ENCODE measurements at regions not wholly inside any gene's neighbourhood (a gene's known extent, or its start where the extent isn't known, plus 50 kb on each side); places are given as distances from the start of the nearest gene placed in this dataset.
"Not testable (repeated sequence)": the region's sequence is repeated elsewhere in the genome, so short reads cannot be mapped to it uniquely, and the experiment has no call there.

GRCh38 chrY:21033363-21033762, 277.5 kb downstream of the RPS4Y2 start:
- DNase-seq (ENCODE audit: low read depth) = no peak

DNA sequence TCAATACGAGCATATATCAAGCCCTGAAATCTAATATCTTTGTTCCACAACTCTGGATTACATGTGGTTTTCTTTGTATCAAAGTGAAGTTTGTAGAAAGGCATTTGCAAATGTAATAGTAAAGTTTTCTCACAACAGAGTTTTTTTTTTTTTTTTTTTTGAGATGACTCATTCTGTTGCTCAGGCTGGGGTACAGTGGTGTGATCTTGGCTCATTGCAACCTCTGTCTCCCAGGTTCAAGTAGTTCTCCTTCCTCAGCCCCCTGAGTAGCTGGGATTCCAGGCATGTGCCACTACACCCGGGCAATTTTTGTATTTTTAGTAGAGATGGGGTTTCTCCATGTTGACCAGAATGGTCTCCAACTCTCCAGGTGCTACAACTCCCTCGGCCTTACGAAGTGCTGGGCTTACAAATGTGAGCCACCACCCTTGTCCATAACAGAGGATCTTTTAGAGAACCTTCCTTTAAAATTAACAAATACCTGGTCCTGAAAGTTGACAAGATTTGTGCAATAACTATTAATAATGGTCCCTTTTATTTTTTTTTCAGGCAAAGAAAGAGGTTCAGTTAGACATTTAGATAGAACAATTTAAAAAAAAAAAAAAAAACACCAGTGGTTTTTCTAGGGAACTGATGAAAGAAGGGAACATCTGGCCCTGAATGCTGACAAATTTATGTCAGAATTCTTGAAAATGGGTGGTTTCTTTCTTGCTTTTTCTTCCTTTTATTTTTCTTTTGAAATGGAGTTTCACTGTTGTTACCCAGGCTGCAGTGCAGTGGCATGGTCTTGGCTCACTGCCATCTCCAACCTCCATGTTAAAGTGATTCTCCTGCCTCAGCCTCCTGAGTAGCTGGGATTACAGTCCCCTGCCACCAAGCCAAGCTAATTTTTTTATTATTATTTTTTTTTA, 278.5 kb downstream of the RPS4Y2 start:
- no peak for DNase-seq (ENCODE audit: low read depth)

- DNase-seq (ENCODE audit: low read depth) = not testable (repeated sequence)
Observed at GRCh38 chrY:21037398-21037797, 281.5 kb downstream of the RPS4Y2 start.

GRCh38 chrY:21039811-21040210, 283.9 kb downstream of the RPS4Y2 start:
- DNase-seq (ENCODE audit: low read depth) = no peak

DNA sequence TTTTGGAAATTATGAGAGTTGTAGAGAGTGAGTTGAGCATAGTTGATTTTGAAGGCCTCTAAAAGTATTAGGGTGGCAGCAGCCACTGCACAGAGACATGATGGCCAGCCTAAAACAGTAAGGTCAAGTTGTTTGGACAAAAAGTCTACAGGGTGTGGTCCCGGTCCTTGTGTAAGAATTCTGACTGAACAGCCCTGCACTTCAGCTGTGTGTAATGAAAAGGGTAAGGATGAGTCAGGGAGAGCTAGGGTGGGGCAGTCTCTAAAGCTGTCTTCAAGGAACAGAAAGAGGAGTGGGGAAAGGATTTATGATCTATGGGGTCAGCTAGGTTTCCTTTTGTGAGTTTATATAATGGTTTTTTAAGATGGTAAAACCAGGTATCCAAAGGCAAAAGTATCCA, 284.8 kb downstream of the RPS4Y2 start:
- not testable (repeated sequence) for DNase-seq (ENCODE audit: low read depth)

DNA sequence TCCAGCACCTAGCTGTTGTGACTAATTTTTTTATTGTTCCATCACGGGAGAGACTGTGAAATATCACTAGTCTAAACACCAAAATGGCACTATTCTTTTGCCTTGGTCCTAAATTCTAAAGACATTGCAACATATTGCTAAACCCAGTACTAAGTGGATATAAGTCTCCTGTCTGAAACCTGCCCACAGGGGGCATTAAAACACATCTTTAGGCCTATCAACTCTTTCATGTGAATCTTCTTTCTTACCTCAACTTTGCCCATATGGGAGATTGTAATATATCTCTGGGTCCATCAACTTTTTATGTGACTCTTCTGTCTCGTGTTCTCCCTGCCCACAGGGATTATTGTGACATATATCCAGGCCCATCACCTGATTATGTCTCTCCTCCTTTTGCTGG, 317.2 kb downstream of the RPS4Y2 start:
- DNase-seq (ENCODE audit: low read depth) = no peak

DNA sequence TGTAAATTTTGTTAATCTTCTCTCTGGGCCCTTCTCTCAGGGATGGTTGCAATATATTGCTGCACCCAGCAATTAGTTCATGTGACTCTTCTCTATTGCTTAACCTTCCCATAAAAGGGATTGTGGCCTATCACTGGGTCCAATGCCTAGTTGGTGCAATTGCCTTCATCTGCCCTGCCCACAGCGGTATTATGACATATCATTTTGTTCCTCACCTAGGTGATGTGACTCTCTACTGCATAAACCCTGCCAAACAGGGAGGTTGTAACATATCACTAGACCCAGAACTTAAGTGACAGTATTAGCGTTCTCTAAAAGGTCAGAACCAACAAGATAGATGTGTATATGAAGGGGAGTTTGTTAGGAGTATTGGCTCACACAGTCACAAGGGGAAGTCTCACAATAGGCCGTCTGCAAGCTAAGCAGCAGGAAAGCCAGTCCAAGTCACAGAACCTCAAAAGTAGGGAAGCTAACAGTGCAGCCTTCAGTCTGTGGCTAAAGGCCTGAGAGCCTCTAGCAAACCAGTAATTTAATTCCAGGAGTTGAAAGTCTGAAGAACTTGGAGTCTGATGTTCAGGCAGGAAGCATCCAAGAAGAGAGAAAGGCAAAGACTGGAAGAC, 317.8 kb downstream of the RPS4Y2 start:
- DNase-seq (ENCODE audit: low read depth) = no peak

DNA sequence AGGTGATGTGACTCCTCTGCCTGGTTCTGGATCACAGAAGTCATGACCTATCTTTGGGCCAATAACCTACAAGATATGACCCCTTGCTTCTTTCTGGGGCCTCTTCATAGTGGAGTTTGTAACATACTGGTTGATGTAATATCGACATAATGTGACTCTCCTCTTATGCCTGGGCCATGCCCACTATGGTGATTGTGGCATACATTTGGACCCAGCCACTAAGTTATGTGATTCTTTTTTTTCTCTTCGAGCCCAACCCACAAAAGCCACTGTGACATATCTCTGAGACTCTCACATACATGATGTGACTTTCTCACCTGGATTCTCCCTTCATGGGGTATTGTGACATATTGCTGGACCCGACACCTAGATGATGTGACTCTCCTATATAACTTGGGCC, 319.8 kb downstream of the RPS4Y2 start:
- DNase-seq (ENCODE audit: low read depth) = no peak

DNA sequence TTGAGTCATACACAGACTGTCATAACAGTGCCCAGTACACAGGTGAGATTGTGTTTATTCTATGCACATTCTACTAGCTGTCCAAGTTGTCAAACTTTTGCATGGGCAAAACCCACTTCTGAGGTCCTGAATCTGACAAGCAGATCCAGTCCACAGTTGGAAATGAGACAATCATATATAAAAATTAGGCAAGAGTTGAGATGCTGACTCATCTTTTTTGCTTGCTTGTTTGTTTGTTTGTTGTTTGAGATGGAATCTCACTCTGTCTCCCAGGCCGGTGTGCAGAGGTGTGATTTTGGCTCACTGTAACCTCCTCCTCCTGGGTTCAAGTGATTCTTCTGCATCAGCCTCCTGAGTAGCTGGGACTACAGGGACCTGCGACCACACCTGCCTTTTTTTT, 323.8 kb downstream of the RPS4Y2 start:
- DNase-seq (ENCODE audit: low read depth) = no peak

DNA sequence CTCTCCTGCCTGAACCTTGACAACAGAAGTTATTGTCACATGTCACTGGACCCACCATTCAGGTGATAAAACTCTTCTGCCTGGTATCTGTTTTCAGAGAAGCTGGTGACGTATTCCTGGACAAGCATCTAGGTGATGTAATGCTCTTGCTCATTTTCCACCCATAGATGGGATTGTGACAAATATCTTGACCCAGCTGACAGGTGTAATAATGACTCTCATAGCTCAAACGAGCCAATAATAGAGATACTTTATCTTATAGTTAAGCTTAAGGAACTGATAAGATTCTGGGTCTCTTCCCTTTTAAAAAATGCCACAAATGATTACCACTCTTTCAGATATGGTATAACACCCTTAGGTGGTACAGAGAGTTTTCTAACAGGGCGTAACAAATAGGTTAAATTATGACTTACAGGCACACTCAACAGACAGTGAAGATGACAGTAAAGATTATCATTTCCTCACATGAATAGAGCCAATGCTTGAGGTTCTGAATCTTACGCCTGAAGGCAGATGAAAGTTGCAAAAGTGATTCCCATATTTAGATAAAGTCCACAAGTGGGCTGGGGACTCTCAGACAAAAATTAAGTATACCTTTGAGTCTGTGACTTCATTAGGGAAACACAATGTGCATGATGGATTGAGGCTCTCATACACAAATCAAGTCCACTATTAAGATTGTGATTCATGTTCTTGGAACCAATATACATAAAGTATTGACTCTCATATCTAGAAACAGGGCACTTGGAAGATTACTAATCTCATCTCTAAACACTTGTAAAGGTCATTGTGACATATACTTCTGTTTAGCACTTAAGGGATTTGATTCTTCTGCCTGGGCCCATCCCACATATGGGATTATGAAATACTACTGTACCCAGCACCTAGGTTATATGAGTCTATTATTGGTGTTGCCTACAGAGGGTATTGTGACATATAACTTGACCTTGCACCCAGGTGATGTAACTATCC, 326.0 kb downstream of the RPS4Y2 start:
- DNase-seq (ENCODE audit: low read depth) = no peak

GRCh38 chrY:21082639-21083038, 326.7 kb downstream of the RPS4Y2 start:
- no peak for DNase-seq (ENCODE audit: low read depth)

GRCh38 chrY:21091909-21092308, 336.0 kb downstream of the RPS4Y2 start:
- no peak for DNase-seq (ENCODE audit: low read depth)

DNA sequence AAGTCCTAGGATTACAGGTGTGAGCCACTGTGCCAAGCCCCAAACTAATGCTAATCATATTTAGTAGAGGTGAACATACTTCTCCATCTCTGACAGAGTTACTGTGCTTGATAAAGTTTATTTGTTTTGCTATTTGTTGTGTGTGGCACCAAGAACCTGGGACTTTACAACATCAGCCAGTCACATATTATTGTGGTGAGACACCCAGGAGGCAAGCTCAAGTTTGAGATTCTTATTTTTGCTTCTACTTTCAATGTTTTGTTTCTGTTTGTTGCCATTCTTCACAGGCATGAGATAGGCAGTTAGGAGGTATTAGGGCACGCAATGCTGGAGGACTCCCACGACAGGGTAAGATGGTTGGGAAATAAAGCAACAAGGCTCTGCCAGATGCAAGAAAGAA, 346.6 kb downstream of the RPS4Y2 start:
- no peak for DNase-seq (ENCODE audit: low read depth)

GRCh38 chrY:21103885-21104284, 348.0 kb downstream of the RPS4Y2 start:
- DNase-seq (ENCODE audit: low read depth) = no peak

- DNase-seq (ENCODE audit: low read depth) = no peak
Observed at GRCh38 chrY:21105529-21105928, 349.6 kb downstream of the RPS4Y2 start.

DNA sequence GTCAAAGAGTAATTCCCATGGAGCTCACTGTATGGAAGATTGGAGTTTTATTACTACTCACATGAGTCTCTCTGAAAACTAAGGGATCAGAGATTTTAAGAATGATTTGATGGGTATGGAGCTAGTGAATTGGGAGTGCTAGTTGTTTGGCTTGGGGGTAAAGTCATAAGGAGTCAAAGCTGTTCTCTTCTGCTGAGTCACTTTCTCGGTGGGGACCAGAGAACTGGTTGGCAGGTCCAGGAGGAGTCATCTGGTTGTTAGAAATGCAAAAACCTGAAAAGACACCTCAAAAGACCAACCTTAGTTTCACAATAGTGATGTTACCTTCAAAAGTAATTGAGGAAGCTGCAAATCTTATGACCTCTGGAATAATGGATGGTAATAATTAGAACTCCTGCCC, 355.4 kb downstream of the RPS4Y2 start:
- DNase-seq (ENCODE audit: low read depth) = no peak

GRCh38 chrY:21121065-21121464, 365.2 kb downstream of the RPS4Y2 start:
- no peak for DNase-seq (ENCODE audit: low read depth)

- no peak for DNase-seq (ENCODE audit: low read depth)
Observed at GRCh38 chrY:21135591-21135990, 375.5 kb upstream of the RBMY1B start.

DNA sequence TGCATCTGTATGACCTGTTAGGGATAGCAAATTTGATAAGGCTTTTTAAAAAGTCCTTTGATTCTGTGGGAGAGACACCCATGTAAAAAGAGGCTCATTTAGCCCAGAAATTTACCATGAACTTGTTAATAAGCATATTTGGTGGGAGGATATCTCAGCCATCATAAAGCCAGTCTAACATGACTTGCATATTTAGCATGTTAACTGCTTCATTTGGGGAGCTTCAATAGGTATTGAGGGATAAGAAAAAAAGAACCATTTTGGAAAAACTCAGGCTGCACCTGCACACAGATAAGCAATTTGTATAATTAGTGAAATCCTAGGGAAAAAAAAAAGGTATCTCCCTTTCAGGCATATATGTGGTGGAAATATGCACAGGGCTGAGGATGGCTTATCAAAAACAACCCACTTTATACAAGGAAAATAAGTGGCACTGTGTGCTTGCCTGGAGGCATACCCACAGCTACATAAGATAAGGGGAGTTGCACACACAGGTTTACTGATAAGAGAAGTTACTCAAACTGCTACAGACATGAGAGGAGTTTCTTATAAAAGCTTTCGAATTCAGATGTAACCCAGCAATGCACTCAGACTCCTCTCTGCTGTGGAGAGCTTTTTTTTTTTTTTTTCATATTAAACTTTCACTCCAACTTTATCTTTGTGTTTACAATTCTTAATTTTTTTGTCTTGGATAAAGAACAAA, 372.9 kb upstream of the RBMY1B start:
- DNase-seq (ENCODE audit: low read depth) = no peak

GRCh38 chrY:21146331-21146730, 364.8 kb upstream of the RBMY1B start:
- DNase-seq (ENCODE audit: low read depth) = no peak

DNA sequence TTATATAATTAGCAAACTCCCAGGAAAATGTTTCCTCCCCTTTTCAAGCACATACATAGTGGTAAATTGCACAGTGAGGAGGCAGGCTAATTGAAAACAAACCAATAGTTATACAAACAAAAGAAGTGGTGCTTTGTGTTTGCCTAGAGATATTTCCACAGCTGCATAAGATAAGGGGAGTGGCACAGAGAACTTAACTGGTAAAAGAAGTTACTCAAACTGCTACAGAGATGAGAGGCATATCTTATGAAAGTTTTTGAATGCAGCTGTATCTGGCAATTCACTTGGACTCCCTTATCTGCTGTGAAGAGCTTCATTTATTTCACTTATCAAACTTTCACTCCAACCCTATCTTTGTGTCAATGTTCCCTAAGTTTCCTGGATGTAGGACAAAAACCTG, 361.2 kb upstream of the RBMY1B start:
- no peak for DNase-seq (ENCODE audit: low read depth)
